Stimulated activated CD4-positive, alpha-beta T cell treated with anti-CD3 and anti-CD28 coated beads, Interleukin-4, amount 100 ng/mL, for 24 hours (primary cell): ENCODE measurements at regions not wholly inside any gene's neighbourhood (a gene's known extent, or its start where the extent isn't known, plus 50 kb on each side); places are given as distances from the start of the nearest gene placed in this dataset.

ENCODE experiments used
- DNase-seq: peaks from one replicate; pipeline ENCODE4 v3.0.0-alpha.2; 2020

- DNase-seq, result no peak
These were observed 51.5 kb upstream of the ARID1B start for GRCh38 chr6:156725712-156726111.

GRCh38 chr6:156720691-156721685 is 56.2 kb upstream of the ARID1B start:
- no peak for DNase-seq

- peak; percentile 72 for DNase-seq
These were observed 57.2 kb upstream of the ARID1B start for GRCh38 chr6:156719720-156720563.

GRCh38 chr6:156719395-156719719 is 57.8 kb upstream of the ARID1B start:
- DNase-seq, result peak; percentile 6

- DNase-seq, result no peak
These were observed 58.4 kb upstream of the ARID1B start for GRCh38 chr6:156718647-156719394.

- DNase-seq, result no peak
These were observed 59.6 kb upstream of the ARID1B start for GRCh38 chr6:156717542-156717941.

- no peak for DNase-seq
These were observed 61.3 kb upstream of the ARID1B start for GRCh38 chr6:156715839-156716238.

- no peak for DNase-seq
These were observed 63.6 kb upstream of the ARID1B start for GRCh38 chr6:156713548-156713947.

GRCh38 chr6:156710479-156710878 is 66.7 kb upstream of the ARID1B start:
- DNase-seq, result no peak

GRCh38 chr6:156707818-156708217 is 69.4 kb upstream of the ARID1B start:
- DNase-seq, result no peak

GRCh38 chr6:156703719-156704118 is 73.5 kb upstream of the ARID1B start:
- no peak for DNase-seq

- no peak for DNase-seq
These were observed 75.2 kb upstream of the ARID1B start for GRCh38 chr6:156701966-156702365.

- DNase-seq, result no peak
These were observed 76.6 kb upstream of the ARID1B start for GRCh38 chr6:156700440-156701057.

- DNase-seq, result no peak
These were observed 77.2 kb upstream of the ARID1B start for GRCh38 chr6:156699935-156700334.

GRCh38 chr6:156699017-156699421 is 78.2 kb upstream of the ARID1B start:
- DNase-seq, result no peak

- DNase-seq, result no peak
These were observed 78.8 kb upstream of the ARID1B start for GRCh38 chr6:156698239-156699016.

- no peak for DNase-seq
These were observed 79.8 kb upstream of the ARID1B start for GRCh38 chr6:156697225-156697830.

- DNase-seq, result no peak
These were observed 81.4 kb upstream of the ARID1B start for GRCh38 chr6:156695742-156696141.

GRCh38 chr6:156694679-156695078 is 82.5 kb upstream of the ARID1B start:
- no peak for DNase-seq

- no peak for DNase-seq
These were observed 86.2 kb upstream of the ARID1B start for GRCh38 chr6:156691018-156691417.

GRCh38 chr6:156689656-156690055 is 87.5 kb upstream of the ARID1B start:
- no peak for DNase-seq
